Activated CD4-positive, alpha-beta T cell treated with anti-CD3 and anti-CD28 coated beads, Interleukin-2, amount 50 U/mL, for 4 hours (primary cell): ENCODE measurements at regions not wholly inside any gene's neighbourhood (a gene's known extent, or its start where the extent isn't known, plus 50 kb on each side); places are given as distances from the start of the nearest gene placed in this dataset.

Experiments
- DNase-seq, 2 experiments: peaks; one replicate each; pipeline ENCODE4 v3.0.0-alpha.2; 2020

DNA sequence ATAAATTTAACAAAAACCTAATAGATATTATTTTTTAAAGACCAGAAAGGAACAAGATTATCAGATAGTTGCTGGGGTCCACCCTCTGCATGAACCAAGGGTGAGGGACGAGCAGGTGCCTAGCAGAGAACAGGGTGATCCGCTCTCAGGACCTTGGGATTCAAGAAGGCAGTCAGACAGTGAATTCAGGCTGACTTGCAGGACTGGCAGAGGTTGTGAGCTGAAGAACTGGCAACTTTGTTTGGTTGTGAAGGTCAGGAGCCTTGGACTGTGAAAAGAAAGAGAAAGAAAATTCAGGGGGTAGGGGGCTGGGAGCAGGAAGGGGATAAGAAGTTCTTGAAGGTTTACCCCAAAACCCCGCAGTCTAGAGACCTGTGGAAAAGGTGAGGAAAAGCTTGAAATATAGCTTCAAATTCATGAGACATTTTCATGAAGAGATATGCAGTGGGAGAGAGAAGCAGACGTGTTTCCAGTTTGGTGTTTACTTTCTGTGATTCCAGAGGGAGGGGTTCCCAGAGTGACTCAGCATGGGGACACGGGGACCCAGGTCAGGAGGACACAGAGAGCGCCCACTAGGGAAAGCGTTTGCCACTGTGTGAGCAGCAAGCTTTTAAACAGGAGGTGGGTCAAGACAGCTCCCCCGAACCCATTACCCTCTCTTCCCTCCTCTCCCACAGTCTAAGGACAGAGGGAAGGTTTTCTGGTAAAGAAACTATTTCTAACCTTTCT, 217.2 kb upstream of the UMPS start:
- no peak for DNase-seq

DNA sequence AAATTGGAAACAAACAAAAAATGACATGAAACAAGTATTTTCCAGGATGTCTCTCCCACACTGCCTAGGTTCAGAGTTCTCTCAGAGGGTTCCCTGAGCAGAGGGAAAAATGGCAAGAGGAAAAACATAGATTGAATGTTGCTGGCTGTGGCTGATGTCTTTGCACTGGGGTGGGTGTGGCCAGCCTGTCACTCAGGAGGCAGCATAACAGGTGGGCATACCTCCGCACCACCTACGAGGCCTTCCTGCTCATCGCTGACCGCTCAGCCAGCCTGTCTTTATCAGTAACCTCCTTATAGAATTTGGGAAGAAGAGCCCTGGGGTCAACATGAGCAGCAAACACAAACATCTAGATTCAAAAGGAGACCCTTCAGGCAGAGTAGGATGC, 216.6 kb upstream of the UMPS start:
- DNase-seq = no peak

DNA sequence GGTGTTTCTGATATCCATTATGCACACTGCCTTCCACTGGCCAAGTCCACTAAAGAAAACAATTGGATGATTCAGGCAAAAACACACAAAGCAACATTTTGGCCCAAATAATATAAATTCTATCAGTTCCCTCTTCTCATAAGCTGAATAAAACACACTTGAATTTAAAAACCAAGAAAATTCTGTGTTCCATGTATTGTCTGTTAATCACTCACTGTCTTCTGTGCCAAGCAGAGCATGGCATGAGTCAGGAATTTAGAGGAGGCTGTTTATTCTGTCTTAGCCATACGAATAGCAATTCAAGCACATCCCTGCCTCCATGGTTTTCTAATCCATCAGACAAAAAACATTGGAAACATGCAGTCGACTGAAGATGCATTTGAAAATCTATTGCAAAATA, 215.6 kb upstream of the UMPS start:
- DNase-seq = no peak

DNA sequence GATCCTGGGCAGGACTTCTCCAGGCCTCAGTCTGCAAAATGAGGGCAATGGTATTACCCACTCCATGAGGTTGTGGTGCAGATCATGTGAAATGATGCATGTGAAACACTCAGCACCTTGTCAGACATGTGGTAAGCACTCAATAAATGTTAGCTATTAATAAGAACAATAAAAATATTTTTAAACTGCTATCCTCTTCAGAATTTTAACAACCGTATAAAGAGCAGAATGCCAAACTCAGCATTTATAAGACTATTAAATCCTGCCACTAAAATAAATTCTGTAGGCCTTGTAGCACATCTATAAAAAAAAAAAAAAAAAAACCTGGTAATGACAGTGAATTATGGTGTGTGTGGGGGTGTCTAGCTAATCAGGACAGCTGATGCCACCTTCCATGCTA, 213.9 kb upstream of the UMPS start:
- DNase-seq = no peak

DNA sequence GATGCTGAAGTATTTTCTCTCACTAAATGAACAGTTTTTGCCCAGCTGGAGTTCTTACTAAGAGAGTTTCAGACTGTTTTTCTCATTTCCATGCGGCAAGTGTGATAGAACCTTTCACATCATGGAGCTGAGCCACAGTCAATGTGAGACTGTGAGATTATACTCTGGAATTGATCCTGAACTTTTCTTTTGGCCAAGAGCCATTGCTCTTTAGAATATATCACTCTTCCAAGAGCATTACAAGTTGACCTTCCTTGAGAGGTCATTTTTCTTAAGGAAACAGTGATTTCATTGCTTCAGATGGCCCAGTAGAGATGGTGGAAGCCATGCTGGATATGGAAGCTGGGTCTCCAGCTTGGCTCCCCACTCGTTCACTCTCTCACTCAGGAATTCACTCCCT, 212.9 kb upstream of the UMPS start:
- DNase-seq = no peak

DNA sequence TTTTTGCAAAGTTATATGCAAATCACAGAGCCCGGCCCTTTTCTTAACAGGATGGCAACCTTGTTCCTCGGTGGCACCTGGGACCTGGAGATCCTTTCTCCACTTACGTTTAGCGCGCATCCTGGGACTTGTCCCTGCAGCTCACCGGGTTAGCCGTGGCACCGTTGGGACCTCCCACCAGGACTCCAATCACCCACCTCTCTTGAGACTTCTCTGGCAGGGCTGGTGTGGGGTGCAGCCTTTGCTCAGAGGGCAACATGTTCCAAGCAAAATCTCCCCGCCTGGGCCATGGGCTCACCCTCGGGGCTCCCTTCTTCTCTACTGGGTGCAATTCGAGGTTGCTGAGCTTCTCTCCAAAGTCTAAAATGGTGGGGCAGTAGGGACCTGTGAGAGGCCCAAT, 211.9 kb upstream of the UMPS start:
- DNase-seq = no peak

DNA sequence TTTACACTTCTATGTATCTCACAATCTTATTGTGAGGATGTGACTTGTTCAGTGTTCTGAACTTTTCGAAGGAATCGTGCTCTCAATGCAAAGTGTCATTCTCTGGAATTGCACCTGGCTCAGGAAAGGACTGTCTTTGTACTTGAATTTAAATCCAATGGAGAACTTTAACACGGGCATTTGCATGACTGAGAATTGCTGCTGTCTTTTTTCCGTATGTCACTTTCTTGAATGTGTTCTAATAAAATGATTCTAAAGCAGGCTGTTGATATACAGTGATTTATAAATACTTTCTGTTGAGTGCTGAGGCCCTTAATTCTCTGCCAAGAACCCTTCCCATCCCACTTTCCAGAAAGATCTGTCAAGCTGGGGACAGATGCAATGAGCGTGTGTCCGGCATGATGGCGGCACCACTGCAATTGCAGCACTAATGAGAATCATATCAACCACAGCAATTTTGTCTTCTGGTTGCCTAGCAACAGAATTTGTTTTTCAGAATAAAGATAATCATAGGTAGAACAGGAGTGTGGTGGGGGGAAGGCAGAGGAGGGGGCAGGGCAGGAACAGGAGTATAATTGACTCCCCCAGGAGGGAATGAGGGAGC, 210.6 kb upstream of the UMPS start:
- no peak for DNase-seq

DNA sequence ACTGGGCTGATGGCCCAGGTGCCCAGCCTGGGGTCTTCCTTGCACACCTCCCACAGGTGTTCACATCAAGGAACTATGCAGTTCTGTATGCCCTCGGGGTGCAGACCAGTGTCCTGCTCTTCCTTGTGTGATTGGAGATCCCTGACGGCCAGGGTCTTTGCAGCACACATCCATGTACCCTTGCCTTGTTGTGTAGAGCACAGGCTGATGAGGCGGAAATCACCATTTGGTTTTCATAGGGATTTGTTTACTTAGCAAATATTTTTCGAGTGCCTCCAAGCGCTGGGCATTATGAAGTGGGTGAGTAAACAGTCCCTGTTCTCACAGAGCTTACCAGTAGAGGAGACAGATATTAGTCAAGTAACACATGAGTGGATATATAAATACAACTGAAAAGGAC, 209.3 kb upstream of the UMPS start:
- DNase-seq = no peak

DNA sequence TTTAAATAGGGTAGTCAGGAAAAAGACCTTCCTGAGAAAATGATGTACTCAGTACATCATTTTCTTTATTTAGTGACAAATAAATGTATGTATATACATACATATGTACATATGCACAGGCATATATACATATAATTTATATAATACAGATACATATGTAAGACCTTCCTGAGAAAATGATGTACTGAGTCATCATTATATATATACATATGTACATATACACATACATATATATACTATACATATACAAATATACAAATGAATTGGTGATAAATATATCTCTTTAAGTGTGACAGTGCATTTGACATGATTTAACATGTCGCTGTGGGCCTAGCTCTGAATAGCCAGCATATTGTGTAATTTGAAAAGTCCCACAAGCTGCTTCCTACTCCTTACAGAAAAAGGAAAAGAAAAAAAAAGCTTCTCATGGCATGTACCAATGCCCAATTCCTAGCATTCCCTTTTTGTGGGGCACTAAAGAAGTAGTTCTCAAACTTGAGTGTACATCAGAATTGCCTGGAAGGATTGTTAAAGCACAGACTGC, 208.1 kb upstream of the UMPS start:
- DNase-seq = no peak

DNA sequence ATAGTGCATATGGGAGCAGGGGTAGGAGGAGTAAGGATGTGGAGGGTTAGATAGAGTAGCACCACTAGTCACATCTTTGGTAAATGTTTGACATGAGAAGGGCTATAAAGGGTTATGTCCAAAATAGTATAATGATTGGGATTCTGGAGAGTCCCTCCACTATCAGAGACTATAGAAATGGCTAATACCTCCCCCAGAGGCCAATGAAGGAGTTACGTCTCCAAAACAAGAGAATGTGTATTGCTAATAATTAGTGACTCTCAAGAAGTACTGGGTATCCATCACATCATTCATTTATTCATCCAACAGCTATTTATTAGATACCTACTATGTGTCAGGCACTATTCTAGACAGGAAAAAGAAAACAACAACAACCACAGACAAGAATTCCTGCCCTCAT, 203.7 kb upstream of the UMPS start:
- no peak for DNase-seq

DNA sequence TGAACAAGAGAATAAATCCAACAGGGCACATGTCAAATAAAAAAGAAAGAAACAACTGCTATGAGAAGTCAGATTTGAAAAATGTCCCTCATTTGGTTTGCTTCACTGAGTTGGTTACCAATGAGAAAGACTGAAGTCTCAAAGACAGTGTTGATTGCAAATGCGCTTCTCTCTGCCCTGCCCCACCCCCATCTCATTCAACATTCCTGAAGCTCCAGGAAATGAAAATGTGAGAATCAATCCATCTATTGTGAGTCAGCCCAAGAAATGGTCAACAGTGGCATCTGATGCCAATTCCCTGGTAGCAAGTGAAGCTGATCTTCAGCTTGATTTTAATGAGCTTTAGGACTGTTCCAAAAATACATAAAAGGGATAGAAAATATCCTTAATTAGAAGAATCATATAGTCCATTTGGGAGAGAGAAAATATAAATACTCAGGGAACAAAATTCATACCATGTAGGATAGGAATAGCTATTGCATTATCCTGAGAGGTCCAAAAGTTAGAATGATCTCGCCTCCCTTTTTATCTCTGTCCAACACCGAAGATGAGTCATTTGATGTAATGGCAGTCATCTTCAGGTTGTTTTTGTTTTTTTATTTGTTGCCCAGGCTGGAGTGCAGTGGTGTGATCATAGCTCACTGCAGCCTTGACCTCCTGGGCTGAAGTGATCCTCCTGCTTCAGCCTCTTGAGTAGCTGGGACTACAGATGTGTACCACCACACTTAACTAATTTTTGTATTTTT, 200.3 kb upstream of the UMPS start:
- no peak for DNase-seq

DNA sequence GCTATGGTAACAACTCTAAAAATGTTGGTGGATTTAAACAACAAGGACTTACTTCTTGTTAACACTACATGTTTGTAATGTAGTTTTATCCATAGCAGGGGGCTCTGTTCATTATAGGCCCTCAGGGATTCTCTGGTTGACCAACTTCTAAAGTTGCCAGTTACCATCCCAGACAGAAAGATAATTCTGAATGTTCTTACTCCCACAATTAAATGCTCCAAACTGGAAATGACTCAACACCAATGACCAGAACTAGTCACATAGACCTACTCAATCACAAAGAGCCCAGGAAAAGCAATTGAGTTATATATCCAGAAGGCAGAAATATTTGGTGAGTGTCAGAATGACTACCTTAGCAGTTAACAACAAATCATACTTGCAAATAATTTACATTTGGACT, 199.3 kb upstream of the UMPS start:
- DNase-seq = no peak

DNA sequence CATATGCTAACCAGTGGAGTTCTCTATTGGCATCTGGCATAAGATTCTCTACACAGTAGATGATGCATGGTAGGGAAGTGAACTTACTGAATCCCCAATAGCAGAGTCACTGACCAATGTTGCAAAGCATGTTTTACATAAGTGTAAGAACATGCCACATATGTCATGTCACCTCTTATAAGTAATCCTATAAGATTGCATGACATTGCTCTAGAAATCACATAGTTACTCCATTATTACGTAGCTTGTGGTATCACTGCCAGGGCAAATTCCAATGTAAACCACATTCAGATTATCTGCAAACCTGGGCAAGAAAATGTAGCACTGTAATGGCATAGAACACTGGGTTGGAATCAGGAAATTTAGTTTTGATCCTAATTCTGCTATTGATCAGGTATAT, 198.2 kb upstream of the UMPS start:
- DNase-seq = no peak

DNA sequence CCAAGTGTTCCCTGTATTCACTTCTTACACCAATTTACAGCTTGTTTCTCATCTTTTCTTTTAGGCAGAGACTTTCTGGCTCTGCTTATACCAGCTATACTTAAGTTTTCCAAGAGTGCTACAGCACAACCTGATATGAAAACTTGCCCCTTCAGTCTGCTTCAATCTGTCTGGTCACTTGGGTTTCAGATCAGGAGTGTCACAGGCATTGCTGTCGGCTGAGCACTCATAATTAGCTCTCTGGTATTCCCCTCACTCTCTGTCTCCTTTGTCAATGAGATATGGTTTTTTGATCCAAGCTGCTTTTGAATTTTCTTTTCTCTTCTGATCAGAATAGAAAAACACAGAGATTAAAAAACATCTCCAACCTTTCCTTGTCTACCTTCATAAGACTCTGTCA, 194.9 kb upstream of the UMPS start:
- DNase-seq = no peak

DNA sequence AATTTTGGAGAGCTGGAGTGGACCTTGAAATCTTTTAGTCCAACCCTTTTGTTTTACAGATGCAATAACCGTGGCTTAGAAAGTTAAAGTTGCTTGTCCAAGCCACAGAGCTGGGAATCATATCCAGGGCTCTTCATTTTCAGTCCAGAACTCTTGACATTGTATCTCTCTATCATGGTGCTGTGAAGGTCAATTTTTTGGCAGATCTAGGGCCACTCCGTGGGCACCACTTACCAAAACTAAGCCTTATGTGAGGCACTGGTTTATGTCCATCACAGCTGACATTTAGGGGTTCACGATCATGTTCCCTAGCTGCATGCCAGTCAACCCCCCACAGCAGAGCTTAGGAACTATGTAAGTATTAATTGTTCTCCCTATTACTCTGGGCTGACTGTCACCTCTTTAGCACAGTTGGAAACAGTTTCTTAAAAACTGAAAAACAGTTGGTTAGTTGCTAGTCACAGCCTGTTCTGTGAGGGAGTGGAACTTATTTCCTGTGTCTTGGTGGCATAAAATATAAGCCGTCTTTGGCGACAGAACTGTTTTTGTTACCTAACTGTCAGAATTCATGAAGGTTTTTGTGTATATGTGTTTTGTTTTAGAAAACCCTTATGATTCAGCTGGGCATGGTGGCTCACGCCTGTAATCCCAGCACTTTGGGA, 189.6 kb upstream of the UMPS start:
- no peak for DNase-seq

DNA sequence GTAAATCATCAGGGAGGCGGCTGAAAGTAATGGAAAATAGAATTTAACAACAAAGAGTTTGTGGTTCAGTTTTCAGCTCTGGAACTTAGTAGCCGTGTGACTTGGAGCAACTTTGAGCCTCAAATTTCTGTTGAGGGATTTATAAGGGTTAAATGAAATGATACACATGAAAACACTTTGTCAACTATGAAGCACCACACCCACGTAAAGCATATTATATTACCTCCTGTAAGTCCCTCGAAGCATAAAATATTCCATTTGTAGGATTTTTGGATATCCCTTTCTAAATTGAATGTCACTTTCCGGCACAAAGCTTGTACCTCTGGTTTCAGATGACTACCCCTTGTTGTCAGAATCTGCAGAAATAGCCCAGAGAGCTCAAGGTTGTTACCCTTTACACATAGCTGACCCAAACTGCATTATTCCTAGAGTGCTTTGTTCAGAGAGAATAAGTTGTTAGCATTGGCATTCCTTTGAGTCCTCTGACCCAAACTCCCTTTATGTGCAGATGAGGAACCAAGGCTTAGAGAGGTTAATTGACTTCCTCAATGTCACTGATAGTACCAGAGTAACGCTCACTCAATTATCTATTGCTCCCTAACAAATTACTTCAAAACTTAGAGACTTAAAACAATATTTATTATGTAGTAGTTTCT, 187.9 kb upstream of the UMPS start:
- DNase-seq = no peak

DNA sequence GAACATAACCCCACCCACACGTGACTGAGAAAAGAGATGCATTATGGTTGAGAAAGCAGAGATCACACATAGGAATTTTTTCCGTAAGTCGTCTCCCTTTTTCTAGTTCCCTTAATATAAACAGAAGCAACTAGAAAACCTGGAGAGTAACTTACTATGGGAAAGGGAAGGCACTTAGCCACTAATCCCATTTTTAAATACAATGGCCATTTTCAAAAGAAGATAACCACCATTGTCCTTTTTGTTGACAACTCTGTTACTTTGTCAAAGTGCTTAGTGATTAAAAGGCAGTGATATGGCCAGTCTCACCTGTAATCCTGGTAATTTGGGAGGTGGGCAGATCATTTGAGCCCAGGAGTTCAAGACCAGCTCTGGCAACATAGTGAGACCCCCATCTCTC, 184.4 kb upstream of the UMPS start:
- no peak for DNase-seq

DNA sequence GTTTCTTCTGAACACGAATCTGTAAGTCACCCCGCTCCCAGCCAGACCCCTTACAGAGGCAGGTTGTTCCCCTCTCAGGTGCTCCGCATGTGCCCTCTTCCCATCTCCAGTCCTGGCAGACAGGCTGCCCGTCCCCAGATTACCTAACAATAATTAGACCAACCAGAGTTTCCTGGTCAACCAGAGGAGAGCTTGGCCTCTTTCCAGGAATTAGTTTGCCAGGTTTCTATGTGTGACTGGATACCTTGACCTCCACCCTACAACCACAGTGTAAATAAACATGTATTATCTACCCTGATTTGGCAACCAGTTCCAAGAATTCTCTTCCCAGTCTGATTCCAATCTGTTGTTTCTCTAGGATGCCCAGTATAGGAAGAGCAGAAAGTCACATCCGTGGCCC, 178.0 kb upstream of the UMPS start:
- no peak for DNase-seq

DNA sequence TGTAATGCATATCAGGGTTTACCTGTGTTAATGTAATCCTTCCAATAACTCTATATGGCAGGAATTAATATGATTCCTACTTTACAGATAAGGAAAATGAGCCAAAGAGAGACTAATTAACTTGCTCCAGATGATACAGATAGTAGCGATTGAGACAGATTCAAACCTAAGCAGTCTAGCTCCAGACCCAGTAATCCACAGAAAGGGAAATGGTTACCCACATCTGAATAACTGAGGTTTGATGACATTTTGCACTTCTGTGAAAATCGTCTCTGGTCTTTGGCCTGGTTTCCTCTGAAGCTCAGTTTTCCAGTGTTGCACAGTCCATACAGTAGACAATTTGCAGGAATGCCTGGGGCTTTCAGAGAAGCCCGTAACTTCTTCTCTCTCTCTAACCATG, 177.1 kb upstream of the UMPS start:
- no peak for DNase-seq

DNA sequence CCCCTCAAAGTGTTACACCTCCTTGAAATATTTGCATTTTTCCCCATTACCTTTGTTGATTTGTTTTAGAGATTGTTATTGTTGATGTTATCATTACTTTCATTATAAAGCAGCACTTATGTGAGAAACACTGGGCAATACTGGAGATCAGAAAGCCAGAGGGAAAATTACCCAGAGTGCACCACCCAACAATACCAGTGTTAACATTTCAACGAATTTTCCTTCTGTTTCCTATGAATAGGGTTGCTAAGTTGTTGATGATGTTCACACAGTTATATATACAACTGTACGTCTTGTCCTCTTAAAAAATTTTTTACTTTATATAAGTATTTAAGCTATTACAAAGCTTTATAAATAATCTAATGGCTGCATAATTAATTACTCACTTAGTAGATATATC, 173.6 kb upstream of the UMPS start:
- DNase-seq = no peak

DNA sequence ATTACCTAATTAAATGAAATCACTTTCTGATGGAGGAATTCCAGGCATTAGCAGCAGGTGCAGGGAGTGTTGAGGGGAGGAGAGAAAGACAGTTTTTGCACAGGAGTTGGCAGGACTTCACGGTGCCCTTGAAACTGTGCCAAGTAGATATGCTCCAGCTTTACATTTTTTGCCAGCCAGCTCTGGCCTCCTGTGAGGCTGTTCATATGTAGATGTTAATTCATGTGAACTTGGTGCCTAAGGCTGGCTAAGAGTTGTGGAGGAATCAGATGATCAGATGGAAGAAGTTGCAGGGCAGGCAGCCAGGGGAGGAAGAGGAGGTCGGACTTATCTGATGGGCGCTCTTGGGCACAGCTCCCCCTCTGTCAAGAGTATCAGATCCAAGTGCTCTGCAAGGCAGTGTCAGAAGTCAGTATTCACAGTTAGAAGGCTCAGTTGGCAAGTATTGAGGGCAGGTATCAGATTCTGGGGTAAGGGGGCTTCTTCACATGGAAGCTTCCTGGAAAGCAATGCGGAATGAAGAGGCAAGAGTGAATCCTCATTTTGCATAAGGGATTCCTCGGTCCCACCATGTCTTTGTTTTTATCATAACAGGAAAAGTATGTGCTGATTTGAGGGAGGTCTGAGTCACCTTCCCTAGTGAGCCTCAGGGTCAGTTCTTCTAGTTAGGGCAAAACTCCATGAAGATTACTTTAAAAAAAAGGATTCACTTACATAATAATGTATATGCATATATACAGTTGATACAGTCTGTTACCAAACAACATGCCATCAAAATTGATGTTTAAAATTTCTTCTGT, 172.6 kb upstream of the UMPS start:
- DNase-seq = no peak
